NCI-H774 (cell line): ENCODE measurements at regions not wholly inside any gene's neighbourhood (a gene's known extent, or its start where the extent isn't known, plus 50 kb on each side); places are given as distances from the start of the nearest gene placed in this dataset.

Experiments
- DNase-seq: peaks from one replicate; lab custom pipeline; 2025; lab: John Stamatoyannopoulos, UW

GRCh38 chr6:121826156-121826810, 390.8 kb downstream of the GJA1 start:
- DNase-seq: no peak

- DNase-seq: no peak
Observed at GRCh38 chr6:121828146-121828886, 392.9 kb downstream of the GJA1 start.

GRCh38 chr6:121830736-121831135, 395.3 kb downstream of the GJA1 start:
- DNase-seq: no peak

- DNase-seq: no peak
Observed at GRCh38 chr6:121835662-121836061, 400.2 kb downstream of the GJA1 start.

- DNase-seq: no peak
Observed at GRCh38 chr6:121837545-121838229, 402.2 kb downstream of the GJA1 start.

- DNase-seq: no peak
Observed at GRCh38 chr6:121838842-121839241, 403.4 kb downstream of the GJA1 start.

GRCh38 chr6:121839896-121840295, 404.4 kb downstream of the GJA1 start:
- DNase-seq: no peak

GRCh38 chr6:121844898-121845297, 409.5 kb downstream of the GJA1 start:
- DNase-seq: no peak

- no peak for DNase-seq
Observed at GRCh38 chr6:121847806-121848522, 412.5 kb downstream of the GJA1 start.

GRCh38 chr6:121848523-121849255, 413.2 kb downstream of the GJA1 start:
- no peak for DNase-seq

- no peak for DNase-seq
Observed at GRCh38 chr6:121849477-121849876, 414.0 kb downstream of the GJA1 start.

- no peak for DNase-seq
Observed at GRCh38 chr6:121851056-121851455, 415.6 kb downstream of the GJA1 start.

- no peak for DNase-seq
Observed at GRCh38 chr6:121853686-121854085, 418.2 kb downstream of the GJA1 start.

- DNase-seq: no peak
Observed at GRCh38 chr6:121855521-121855920, 420.1 kb downstream of the GJA1 start.

GRCh38 chr6:121856296-121856695, 420.9 kb downstream of the GJA1 start:
- DNase-seq: no peak

GRCh38 chr6:121857551-121857950, 422.1 kb downstream of the GJA1 start:
- DNase-seq: no peak

GRCh38 chr6:121858310-121858709, 422.9 kb downstream of the GJA1 start:
- DNase-seq: no peak

GRCh38 chr6:121858986-121859385, 423.5 kb downstream of the GJA1 start:
- DNase-seq: no peak

- DNase-seq: no peak
Observed at GRCh38 chr6:121865811-121866210, 430.4 kb downstream of the GJA1 start.

GRCh38 chr6:121867095-121867494, 431.6 kb downstream of the GJA1 start:
- DNase-seq: no peak

GRCh38 chr6:121868206-121868605, 432.8 kb downstream of the GJA1 start:
- DNase-seq: no peak

GRCh38 chr6:121873595-121873994, 438.1 kb downstream of the GJA1 start:
- no peak for DNase-seq
